ENCODE measurements at regions not wholly inside any gene's neighbourhood (a gene's known extent, or its start where the extent isn't known, plus 50 kb on each side); places are given as distances from the start of the nearest gene placed in this dataset.

GRCh38 chr4:57404483-57404882 is 294.3 kb upstream of the IGFBP7 start:
- CTCF ChIA-PET, result no interaction called here
- Histone ChIP-seq H3K36me3 (ENCODE audit: control insufficient read depth, insufficient read depth, low read length) (no peaks in the 10 kb centered on the region; the same call in 1 of the 2 replicates), H3K9me3 (ENCODE audit: control insufficient read depth, insufficient read depth, low read depth, low read length) (no peaks in the 10 kb centered on the region), H3K27ac (ENCODE audit: low read length) (no peak overlapping the region), H3K4me1 (ENCODE audit: control insufficient read depth, insufficient read depth, low read length) (no peaks in the 10 kb centered on the region), H3K27me3 (ENCODE audit: control insufficient read depth, insufficient read depth, low read length) (no peaks in the 10 kb centered on the region), H3K4me3 (ENCODE audit: low read depth in 2 of 2, low read length in 2 of 2) (no peak overlapping the region)
- POLR2A ChIA-PET, result no interaction called here
- in situ Hi-C loops (cut with HindIII; ENCODE audit: low pct_unique_long_range_greater_than_20kb, low sequenced_read_pairs) (no loop called here), intact Hi-C loops (cut with micrococcal nuclease; ENCODE audit: unreplicated experiment) (no loop called here)
- ATAC-seq, result no peak
- BruUV-seq (replicated peaks), result no TSS peak
- DNase-seq (ENCODE audit: low read depth, low spot score), result no peak
- no peak for TF ChIP-seq CTCF (IDR thresholded peaks at IDR 0.05)
- TF ChIP-seq TCF7L2 (IDR thresholded peaks at IDR 0.05; ENCODE audit: low read depth, low read length), result no peak
- no peak for TF ChIP-seq POLR2AphosphoS5 (IDR thresholded peaks at IDR 0.05; ENCODE audit: low read depth, low read length)
- TF ChIP-seq SIN3A (IDR thresholded peaks at IDR 0.05; ENCODE audit: borderline replicate concordance, insufficient read depth, low read depth, low read length), result no peak
- no peak for TF ChIP-seq REST (IDR thresholded peaks at IDR 0.05; ENCODE audit: insufficient read depth in 1 of 2, low read depth in 2 of 2, low read length in 1 of 2)

- BruUV-seq (replicated peaks), result no TSS peak
- ATAC-seq (no peak), DNase-seq (ENCODE audit: low read depth, low spot score) (no peak)
- H3K4me3 ChIP-seq (ENCODE audit: low read depth in 2 of 2, low read length in 2 of 2), result no peak overlapping the region
- ChIA-PET POLR2A (no interaction called here), CTCF (no interaction called here)
- TF ChIP-seq POLR2AphosphoS5 (IDR thresholded peaks at IDR 0.05; ENCODE audit: low read depth, low read length) (no peak), SIN3A (IDR thresholded peaks at IDR 0.05; ENCODE audit: borderline replicate concordance, insufficient read depth, low read depth, low read length) (no peak), TCF7L2 (IDR thresholded peaks at IDR 0.05; ENCODE audit: low read depth, low read length) (no peak), CTCF (IDR thresholded peaks at IDR 0.05) (no peak), REST (IDR thresholded peaks at IDR 0.05; ENCODE audit: insufficient read depth in 1 of 2, low read depth in 2 of 2, low read length in 1 of 2) (no peak)
- H3K27ac ChIP-seq (ENCODE audit: low read length), result no peak overlapping the region
- no peaks in the 10 kb centered on the region for H3K9me3 ChIP-seq (ENCODE audit: control insufficient read depth, insufficient read depth, low read depth, low read length)
- no peaks in the 10 kb centered on the region for H3K27me3 ChIP-seq (ENCODE audit: control insufficient read depth, insufficient read depth, low read length)
- intact Hi-C loops (cut with micrococcal nuclease; ENCODE audit: unreplicated experiment), result no loop called here
- in situ Hi-C loops (cut with HindIII; ENCODE audit: low pct_unique_long_range_greater_than_20kb, low sequenced_read_pairs), result no loop called here
- H3K36me3 ChIP-seq (ENCODE audit: control insufficient read depth, insufficient read depth, low read length), result no peaks in the 10 kb centered on the region; the same call in 1 of the 2 replicates
- no peaks in the 10 kb centered on the region for H3K4me1 ChIP-seq (ENCODE audit: control insufficient read depth, insufficient read depth, low read length)
Observed at GRCh38 chr4:57403591-57403990, 293.4 kb upstream of the IGFBP7 start.
